ENCODE measurements at regions not wholly inside any gene's neighbourhood (a gene's known extent, or its start where the extent isn't known, plus 50 kb on each side); places are given as distances from the start of the nearest gene placed in this dataset.
"Not testable (repeated sequence)": the region's sequence is repeated elsewhere in the genome, so short reads cannot be mapped to it uniquely, and the experiment has no call there.

- DNase-seq (ENCODE audit: low read depth, low spot score) = no peak
These were observed 98.0 kb downstream of the VCPKMT start for GRCh38 chr14:50018201-50018932.

- no peak for DNase-seq (ENCODE audit: low read depth, low spot score)
These were observed 97.5 kb downstream of the VCPKMT start for GRCh38 chr14:50018933-50019210.

- DNase-seq (ENCODE audit: low read depth, low spot score) = no peak
These were observed 96.2 kb downstream of the VCPKMT start for GRCh38 chr14:50020184-50020583.

- no peak for DNase-seq (ENCODE audit: low read depth, low spot score)
These were observed 95.6 kb downstream of the VCPKMT start for GRCh38 chr14:50020799-50021198.

- DNase-seq (ENCODE audit: low read depth, low spot score) = no peak
These were observed 94.9 kb downstream of the VCPKMT start for GRCh38 chr14:50021261-50022031.

- no peak for DNase-seq (ENCODE audit: low read depth, low spot score)
These were observed 93.7 kb downstream of the VCPKMT start for GRCh38 chr14:50022661-50023060.

- peak; percentile 68 for DNase-seq (ENCODE audit: low read depth, low spot score)
These were observed 92.5 kb downstream of the VCPKMT start for GRCh38 chr14:50023671-50024490.

- DNase-seq (ENCODE audit: low read depth, low spot score) = no peak
These were observed 91.3 kb downstream of the VCPKMT start for GRCh38 chr14:50025073-50025472.

- DNase-seq (ENCODE audit: low read depth, low spot score) = no peak
These were observed 90.6 kb downstream of the VCPKMT start for GRCh38 chr14:50025776-50026175.

- DNase-seq (ENCODE audit: low read depth, low spot score) = no peak
These were observed 90.0 kb downstream of the VCPKMT start for GRCh38 chr14:50026396-50026795.

- DNase-seq (ENCODE audit: low read depth, low spot score) = no peak
These were observed 88.6 kb downstream of the VCPKMT start for GRCh38 chr14:50027816-50028215.

- DNase-seq (ENCODE audit: low read depth, low spot score) = no peak
These were observed 87.9 kb downstream of the VCPKMT start for GRCh38 chr14:50028458-50028857.

GRCh38 chr14:50030036-50030435, 86.3 kb downstream of the VCPKMT start:
- no peak for DNase-seq (ENCODE audit: low read depth, low spot score)

- DNase-seq (ENCODE audit: low read depth, low spot score) = not testable (repeated sequence)
These were observed 85.5 kb downstream of the VCPKMT start for GRCh38 chr14:50030911-50031310.

- DNase-seq (ENCODE audit: low read depth, low spot score) = no peak
These were observed 84.6 kb downstream of the VCPKMT start for GRCh38 chr14:50031602-50032313.

- DNase-seq (ENCODE audit: low read depth, low spot score) = not testable (repeated sequence)
These were observed 83.8 kb downstream of the VCPKMT start for GRCh38 chr14:50032462-50033167.

- no peak for DNase-seq (ENCODE audit: low read depth, low spot score)
These were observed 81.2 kb downstream of the VCPKMT start for GRCh38 chr14:50035214-50035613.

- no peak for DNase-seq (ENCODE audit: low read depth, low spot score)
These were observed 80.2 kb downstream of the VCPKMT start for GRCh38 chr14:50036211-50036610.

GRCh38 chr14:50036637-50037036, 79.7 kb downstream of the VCPKMT start:
- DNase-seq (ENCODE audit: low read depth, low spot score) = no peak

- DNase-seq (ENCODE audit: low read depth, low spot score) = no peak
These were observed 79.1 kb downstream of the VCPKMT start for GRCh38 chr14:50037240-50037639.

GRCh38 chr14:50037852-50038251, 78.5 kb downstream of the VCPKMT start:
- DNase-seq (ENCODE audit: low read depth, low spot score) = no peak

Measured in astrocyte of the hippocampus (primary cell).